Fibroblast of mammary gland (primary cell): ENCODE measurements at regions not wholly inside any gene's neighbourhood (a gene's known extent, or its start where the extent isn't known, plus 50 kb on each side); places are given as distances from the start of the nearest gene placed in this dataset.

Experiments used
- DNase-seq: peaks from one replicate; pipeline ENCODE4 v3.0.0-alpha.2; 2010; ENCODE audit warnings: low read depth
- H3K4me3 ChIP-seq: 2 replicates; pipeline ENCODE4 v1.5.1; 2011; ENCODE audit warnings: low read depth, mild to moderate bottlenecking, low read length, moderate library complexity; ENCODE audit not compliant: control insufficient read depth
- TF ChIP-seq, protein P1 (sequence below): conservative IDR thresholded peaks from 2 replicates; pipeline ENCODE4 v1.5.1; 2011; ENCODE audit warnings: low read depth, low read length, inconsistent platforms; ENCODE audit not compliant: control insufficient read depth, insufficient read depth

DNA sequence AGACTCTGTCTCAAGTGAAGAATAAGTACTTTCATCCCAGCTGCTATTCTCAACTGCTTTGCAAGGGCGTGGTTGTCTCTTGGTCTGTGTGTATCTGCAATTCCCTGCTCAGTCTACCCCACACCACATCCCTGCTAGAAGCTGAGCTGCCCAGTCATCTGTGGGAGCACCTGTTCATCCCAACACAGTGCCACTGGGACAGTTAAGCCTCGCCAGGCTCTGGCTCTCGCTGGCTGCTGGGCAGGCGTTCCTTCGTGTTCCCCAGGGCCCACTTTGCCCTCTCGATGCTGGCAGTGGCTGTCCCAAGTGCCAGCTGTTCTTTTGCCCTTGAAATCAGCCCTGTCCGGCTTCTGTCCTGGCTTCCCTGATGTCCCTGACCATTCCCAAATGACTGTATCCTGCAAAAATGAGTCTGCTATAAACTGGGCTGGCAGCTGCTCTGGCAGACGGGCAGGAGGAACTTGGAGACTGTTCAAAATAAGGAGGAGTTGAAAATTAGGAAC, 91.6 kb upstream of the KLHL25 start:
- TF ChIP-seq, protein P1, sequence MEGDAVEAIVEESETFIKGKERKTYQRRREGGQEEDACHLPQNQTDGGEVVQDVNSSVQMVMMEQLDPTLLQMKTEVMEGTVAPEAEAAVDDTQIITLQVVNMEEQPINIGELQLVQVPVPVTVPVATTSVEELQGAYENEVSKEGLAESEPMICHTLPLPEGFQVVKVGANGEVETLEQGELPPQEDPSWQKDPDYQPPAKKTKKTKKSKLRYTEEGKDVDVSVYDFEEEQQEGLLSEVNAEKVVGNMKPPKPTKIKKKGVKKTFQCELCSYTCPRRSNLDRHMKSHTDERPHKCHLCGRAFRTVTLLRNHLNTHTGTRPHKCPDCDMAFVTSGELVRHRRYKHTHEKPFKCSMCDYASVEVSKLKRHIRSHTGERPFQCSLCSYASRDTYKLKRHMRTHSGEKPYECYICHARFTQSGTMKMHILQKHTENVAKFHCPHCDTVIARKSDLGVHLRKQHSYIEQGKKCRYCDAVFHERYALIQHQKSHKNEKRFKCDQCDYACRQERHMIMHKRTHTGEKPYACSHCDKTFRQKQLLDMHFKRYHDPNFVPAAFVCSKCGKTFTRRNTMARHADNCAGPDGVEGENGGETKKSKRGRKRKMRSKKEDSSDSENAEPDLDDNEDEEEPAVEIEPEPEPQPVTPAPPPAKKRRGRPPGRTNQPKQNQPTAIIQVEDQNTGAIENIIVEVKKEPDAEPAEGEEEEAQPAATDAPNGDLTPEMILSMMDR: no peak
- H3K4me3 ChIP-seq: no peak overlapping the region
- no peak for DNase-seq

DNA sequence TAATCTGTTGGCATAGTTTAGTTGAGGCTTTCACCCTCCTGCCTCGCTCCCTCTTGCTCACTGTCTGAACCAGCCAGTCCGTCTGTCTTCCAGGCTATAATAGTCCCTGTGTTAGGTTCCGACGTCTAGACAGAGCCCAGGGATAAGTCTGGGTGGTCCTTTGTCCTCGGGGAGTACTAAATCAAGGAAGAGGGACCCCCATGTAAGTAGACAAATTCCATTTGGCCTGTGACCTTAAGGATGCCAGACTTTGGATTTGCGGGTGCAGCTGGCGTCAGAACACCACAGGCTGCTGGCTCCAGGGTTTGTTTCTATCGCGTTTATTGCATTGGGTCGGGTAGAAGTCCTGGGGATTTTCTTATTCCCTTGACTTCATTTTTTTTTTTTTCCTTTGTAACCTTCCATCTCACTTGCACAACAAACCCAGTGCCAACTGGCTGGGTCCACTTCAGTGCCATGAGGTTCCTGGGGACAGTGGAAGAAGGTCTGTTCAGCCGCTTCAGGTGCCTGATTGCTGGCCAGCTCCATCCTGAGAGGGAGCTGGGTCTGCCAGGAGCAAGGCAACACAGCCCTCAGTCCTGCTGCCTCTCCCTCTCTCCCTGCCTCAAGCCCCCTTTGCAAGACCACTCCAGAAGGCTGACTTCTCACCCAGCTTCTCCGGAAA, 95.4 kb upstream of the KLHL25 start:
- DNase-seq: no peak
- TF ChIP-seq, protein P1: no peak
- H3K4me3 ChIP-seq: no peak overlapping the region

DNA sequence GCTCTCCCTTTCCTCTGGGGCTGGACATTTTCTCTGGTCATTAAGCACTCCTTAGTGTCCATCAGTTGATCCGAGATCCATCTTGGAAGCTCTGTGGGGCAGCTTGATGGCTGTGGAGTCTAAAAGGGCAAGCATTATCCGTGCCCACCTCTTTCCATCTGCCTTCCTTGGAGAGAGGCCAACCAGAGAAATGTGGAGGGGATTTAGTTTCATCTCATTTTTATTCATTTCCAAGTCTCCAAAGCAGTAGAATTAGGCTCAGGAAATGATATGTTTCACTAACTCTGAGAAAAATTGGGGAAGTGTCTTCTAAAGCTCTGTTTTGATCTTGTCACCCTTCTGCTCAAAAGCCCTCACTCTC, 95.9 kb upstream of the KLHL25 start:
- no peak for DNase-seq
- TF ChIP-seq, protein P1: no peak
- H3K4me3 ChIP-seq: no peak overlapping the region

DNA sequence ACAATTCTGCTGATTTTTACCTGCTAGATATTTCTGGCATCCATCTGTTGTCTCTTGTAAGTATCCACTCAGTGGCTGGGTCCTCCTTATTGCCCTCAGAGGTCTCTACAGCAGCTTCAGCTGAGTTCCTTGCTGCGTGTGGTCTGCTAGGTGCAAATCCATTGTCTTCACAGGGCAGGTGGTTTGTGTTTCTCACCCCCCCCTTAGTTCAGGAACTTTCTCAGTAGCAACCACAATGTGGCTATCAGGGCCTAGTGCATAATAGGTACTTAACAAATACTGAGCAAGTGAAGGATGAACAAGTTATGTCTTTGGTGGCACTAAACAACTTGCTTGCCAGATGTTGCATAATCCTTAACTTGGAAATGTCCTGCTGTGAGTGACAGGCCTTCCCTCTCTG, 96.7 kb upstream of the KLHL25 start:
- DNase-seq: no peak
- H3K4me3 ChIP-seq: no peak overlapping the region
- TF ChIP-seq, protein P1: no peak

DNA sequence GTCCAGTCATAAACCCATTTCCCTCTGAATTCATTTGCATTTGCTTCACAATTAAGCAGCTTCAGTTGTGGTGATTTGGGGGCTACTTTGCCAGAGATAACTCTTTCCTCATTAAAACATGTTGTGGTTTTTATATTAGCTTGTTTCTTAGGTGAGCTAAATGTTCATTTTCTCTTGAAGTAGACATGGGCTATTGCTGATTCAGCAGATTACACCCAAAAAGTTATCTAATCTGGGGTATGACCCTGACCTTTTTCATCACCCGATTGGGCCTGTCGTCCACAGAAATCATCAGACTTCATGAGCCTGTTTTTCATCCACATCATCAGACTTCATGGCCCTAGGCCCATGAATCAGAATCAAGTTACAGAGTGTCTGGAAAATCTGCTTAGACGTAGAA, 97.5 kb upstream of the KLHL25 start:
- DNase-seq: no peak
- TF ChIP-seq, protein P1: no peak
- no peak overlapping the region for H3K4me3 ChIP-seq

DNA sequence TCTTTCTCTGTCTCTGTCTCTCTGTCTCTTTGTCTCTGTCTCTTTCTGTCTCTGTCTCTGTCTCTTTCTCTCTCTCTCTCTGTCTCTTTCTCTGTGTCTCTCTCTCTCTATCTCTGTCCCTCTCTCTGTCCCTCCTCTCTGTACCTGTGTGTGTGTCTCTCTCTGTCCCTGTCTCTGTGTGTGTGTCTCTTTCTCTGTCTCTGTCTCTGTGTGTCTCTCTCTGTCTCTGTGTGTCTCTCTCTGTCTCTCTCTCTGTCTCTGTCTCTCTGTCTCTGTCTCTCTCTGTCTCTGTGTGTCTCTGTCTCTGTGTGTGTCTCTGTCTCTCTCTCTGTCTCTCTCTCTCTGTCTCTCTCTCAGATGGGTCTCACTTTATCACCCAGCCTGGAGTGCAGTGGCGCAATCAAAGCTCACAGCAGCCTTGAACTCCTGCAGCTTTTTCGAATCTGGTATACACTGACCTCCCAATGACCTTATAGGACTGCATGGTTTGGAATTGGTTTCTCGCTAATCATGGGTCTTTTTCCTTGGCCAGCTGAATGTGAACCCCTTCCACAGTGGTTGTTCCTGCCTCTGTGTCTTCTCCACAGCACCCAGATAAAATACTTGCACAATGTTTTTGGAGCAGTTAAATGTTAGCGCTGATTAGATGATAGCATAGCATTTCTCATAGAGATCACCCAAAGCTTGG, 102.6 kb upstream of the KLHL25 start:
- no peak overlapping the region for H3K4me3 ChIP-seq
- no peak for DNase-seq
- TF ChIP-seq, protein P1: no peak
